Prostate gland (tissue), 2 donors: ENCODE measurements at regions not wholly inside any gene's neighbourhood (a gene's known extent, or its start where the extent isn't known, plus 50 kb on each side); places are given as distances from the start of the nearest gene placed in this dataset.
A peak's percentile ranks its signal among the peaks of the same experiment; 100 is the strongest.

ENCODE experiments used
- DNase-seq: peaks from one replicate; pipeline ENCODE4 v3.0.0-alpha.2; 2019; ENCODE audit warnings: low spot score
- H3K27ac ChIP-seq, 2 donors: fragments of 200-600 bp; sonication (generic); 2 replicates each; pipeline ENCODE4 v1.5.1; 2017 to 2019
- H3K27me3 ChIP-seq: fragments of 200-600 bp; sonication (generic); replicated peaks from 2 replicates; pipeline ENCODE4 v1.5.1; 2019; ENCODE audit not compliant: insufficient read depth
- H3K36me3 ChIP-seq, 2 donors: fragments of 200-600 bp; sonication (generic); 1 replicate in 1 of 2; 2 replicates in 1 of 2; pipeline versions ENCODE4 v1.5.1 to v1.8.1; 2017 to 2019
- H3K4me1 ChIP-seq: fragments of 200-600 bp; sonication (generic); replicated peaks from 2 replicates; pipeline ENCODE4 v1.5.1; 2019
- H3K4me3 ChIP-seq, 2 donors: fragments of 200-600 bp; sonication (generic); 2 replicates each; pipeline ENCODE4 v1.5.1; 2017 to 2019
- H3K9me3 ChIP-seq: fragments of 200-600 bp; sonication (generic); 2 replicates; pipeline ENCODE4 v1.5.1; 2017
- CTCF ChIP-seq, 4 experiments: fragments of 200-600 bp in 2 of 4; fragments of 450-650 bp in 2 of 4; sonication (generic) in 2 of 4; IDR thresholded peaks; 1 replicate in 3 of 4; 2 replicates in 1 of 4; pipeline ENCODE4 v1.5.1; 2016 to 2019; ENCODE audit warnings: antibody characterized with exemption in 4 of 4, mild to moderate bottlenecking in 2 of 4, moderate library complexity in 2 of 4
- POLR2A ChIP-seq: fragments of 450-650 bp; IDR thresholded peaks from one replicate; pipeline ENCODE4 v1.6.1; 2016; ENCODE audit warnings: antibody characterized with exemption, mild to moderate bottlenecking
- POLR2AphosphoS5 ChIP-seq: sonication (generic); formaldehyde crosslinking; IDR thresholded peaks from one replicate; pipeline ENCODE4 v1.6.1; 2017; ENCODE audit warnings: antibody characterized with exemption
- WGBS: methylation state at CpG from one replicate; pipeline ENCODE4 v1.1.5; 2018; 5-methylcytosine and 5-hydroxymethylcytosine counted together
- intact Hi-C: fragments of 100-400 bp; cut with DNase I; formaldehyde crosslinking; loops from one replicate; pipeline ENCODE4 v1.14.2; 2022

GRCh38 chr6:130282234-130282995 lies 59.7 kb upstream of the SAMD3 start:
- Histone ChIP-seq H3K36me3 (no peaks in the 10 kb centered on the region), H3K4me3 (no peak overlapping the region), H3K4me1 (no peaks in the 10 kb centered on the region), H3K27me3 (no peaks in the 10 kb centered on the region), H3K27ac (no peak overlapping the region), H3K9me3 (no peaks in the 10 kb centered on the region)
- DNase-seq: no peak
- TF ChIP-seq POLR2AphosphoS5 (no peak), POLR2A (no peak), CTCF (IDR thresholded peaks at IDR 0.05) (peak in 1 of 4 experiments; percentile 9)
- WGBS: 92% methylated on average over 2 of the region's 2 CpGs
- intact Hi-C loops: no loop called here

DNA sequence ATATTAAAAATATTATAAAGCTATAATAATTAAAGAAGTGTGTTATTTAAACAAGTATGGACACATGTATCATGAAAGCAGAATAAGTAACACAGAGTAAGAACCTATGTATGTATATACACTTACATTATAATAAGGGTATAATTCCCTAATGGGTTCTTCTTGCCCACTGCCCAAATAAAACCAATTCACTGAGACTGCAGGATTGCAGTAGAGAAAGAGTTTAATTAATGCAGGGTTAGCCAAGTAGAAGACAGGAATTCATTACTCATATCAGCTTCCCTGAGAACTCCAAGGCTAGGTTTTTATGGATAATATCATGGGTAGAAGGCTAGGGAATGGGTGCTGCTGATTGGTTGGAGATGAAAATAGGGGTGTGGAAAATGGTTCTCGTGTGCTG lies 53.8 kb upstream of the SAMD3 start:
- WGBS: 94% methylated on average over 1 of the region's 1 CpG
- H3K9me3 ChIP-seq: no peaks in the 10 kb centered on the region

GRCh38 chr6:130274007-130274406 lies 51.3 kb upstream of the SAMD3 start:
- 100% methylated on average over 1 of the region's 1 CpG for WGBS
- H3K4me1 ChIP-seq: no peaks in the 10 kb centered on the region
- H3K27me3 ChIP-seq: no peaks in the 10 kb centered on the region
- no peaks in the 10 kb centered on the region for H3K36me3 ChIP-seq
- no peak overlapping the region for H3K4me3 ChIP-seq
- H3K9me3 ChIP-seq: no peaks in the 10 kb centered on the region
- intact Hi-C loops: no loop called here
- TF ChIP-seq CTCF (IDR thresholded peaks at IDR 0.05) (no peak), POLR2AphosphoS5 (no peak), POLR2A (no peak)
- DNase-seq: no peak
- H3K27ac ChIP-seq: no peak overlapping the region

More for the DNA sequence above, 53.8 kb upstream of the SAMD3 start:
- intact Hi-C loops: no loop called here
- H3K4me1 ChIP-seq: no peaks in the 10 kb centered on the region
- no peak overlapping the region for H3K27ac ChIP-seq
- no peaks in the 10 kb centered on the region for H3K27me3 ChIP-seq
- no peak for DNase-seq
- H3K4me3 ChIP-seq: no peak overlapping the region
- TF ChIP-seq POLR2AphosphoS5: no peak
- no peak for TF ChIP-seq CTCF (IDR thresholded peaks at IDR 0.05)
- no peak for TF ChIP-seq POLR2A
- no peaks in the 10 kb centered on the region for H3K36me3 ChIP-seq
